Neutrophil (primary cell): ENCODE measurements at regions not wholly inside any gene's neighbourhood (a gene's known extent, or its start where the extent isn't known, plus 50 kb on each side); places are given as distances from the start of the nearest gene placed in this dataset.
A peak's percentile ranks its signal among the peaks of the same experiment; 100 is the strongest.

Source experiments
- H3K27ac ChIP-seq: fragments of 200-600 bp; sonication (generic); 2 replicates; pipeline ENCODE4 v1.5.1; 2016; ENCODE audit warnings: mild to moderate bottlenecking, moderate library complexity
- H3K27me3 ChIP-seq: fragments of 200-600 bp; sonication (generic); 2 replicates; pipeline ENCODE4 v1.6.0; 2016; ENCODE audit warnings: mild to moderate bottlenecking
- H3K36me3 ChIP-seq: fragments of 200-600 bp; sonication (generic); 2 replicates; pipeline ENCODE4 v1.5.1; 2017
- H3K4me1 ChIP-seq, 2 experiments: fragments of 200-600 bp in 1 of 2; sonication (generic) in 1 of 2; 1 replicate in 1 of 2; 2 replicates in 1 of 2; pipeline versions ENCODE4 v1.5.1 to v1.6.1; 2013 to 2016; ENCODE audit warnings: low read depth in 1 of 2, low read length in 1 of 2, mild to moderate bottlenecking in 1 of 2, moderate library complexity in 1 of 2; ENCODE audit not compliant: control insufficient read depth in 1 of 2, insufficient read depth in 1 of 2
- H3K4me3 ChIP-seq, 2 experiments: fragments of 200-600 bp in 1 of 2; sonication (generic) in 1 of 2; 1 replicate in 1 of 2; 2 replicates in 1 of 2; pipeline ENCODE4 v1.5.1; 2013 to 2016; ENCODE audit warnings: low read depth in 1 of 2, low read length in 1 of 2, mild to moderate bottlenecking in 1 of 2, moderate library complexity in 1 of 2
- H3K9me3 ChIP-seq: fragments of 200-600 bp; sonication (generic); 2 replicates; pipeline ENCODE4 v1.5.1; 2016
- TF ChIP-seq, protein P1 (sequence below): fragments of 200-600 bp; sonication (generic); IDR thresholded peaks from 2 replicates; pipeline ENCODE4 v1.5.1; 2016; ENCODE audit warnings: antibody characterized with exemption

GRCh38 chr14:65228956-65229747 lies 126.8 kb upstream of the MAX start:
- Histone ChIP-seq H3K27ac (no peak overlapping the region), H3K4me3 (peak overlapping the region; percentile 58 to 71)
- TF ChIP-seq, protein P1, sequence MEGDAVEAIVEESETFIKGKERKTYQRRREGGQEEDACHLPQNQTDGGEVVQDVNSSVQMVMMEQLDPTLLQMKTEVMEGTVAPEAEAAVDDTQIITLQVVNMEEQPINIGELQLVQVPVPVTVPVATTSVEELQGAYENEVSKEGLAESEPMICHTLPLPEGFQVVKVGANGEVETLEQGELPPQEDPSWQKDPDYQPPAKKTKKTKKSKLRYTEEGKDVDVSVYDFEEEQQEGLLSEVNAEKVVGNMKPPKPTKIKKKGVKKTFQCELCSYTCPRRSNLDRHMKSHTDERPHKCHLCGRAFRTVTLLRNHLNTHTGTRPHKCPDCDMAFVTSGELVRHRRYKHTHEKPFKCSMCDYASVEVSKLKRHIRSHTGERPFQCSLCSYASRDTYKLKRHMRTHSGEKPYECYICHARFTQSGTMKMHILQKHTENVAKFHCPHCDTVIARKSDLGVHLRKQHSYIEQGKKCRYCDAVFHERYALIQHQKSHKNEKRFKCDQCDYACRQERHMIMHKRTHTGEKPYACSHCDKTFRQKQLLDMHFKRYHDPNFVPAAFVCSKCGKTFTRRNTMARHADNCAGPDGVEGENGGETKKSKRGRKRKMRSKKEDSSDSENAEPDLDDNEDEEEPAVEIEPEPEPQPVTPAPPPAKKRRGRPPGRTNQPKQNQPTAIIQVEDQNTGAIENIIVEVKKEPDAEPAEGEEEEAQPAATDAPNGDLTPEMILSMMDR: no peak

DNA sequence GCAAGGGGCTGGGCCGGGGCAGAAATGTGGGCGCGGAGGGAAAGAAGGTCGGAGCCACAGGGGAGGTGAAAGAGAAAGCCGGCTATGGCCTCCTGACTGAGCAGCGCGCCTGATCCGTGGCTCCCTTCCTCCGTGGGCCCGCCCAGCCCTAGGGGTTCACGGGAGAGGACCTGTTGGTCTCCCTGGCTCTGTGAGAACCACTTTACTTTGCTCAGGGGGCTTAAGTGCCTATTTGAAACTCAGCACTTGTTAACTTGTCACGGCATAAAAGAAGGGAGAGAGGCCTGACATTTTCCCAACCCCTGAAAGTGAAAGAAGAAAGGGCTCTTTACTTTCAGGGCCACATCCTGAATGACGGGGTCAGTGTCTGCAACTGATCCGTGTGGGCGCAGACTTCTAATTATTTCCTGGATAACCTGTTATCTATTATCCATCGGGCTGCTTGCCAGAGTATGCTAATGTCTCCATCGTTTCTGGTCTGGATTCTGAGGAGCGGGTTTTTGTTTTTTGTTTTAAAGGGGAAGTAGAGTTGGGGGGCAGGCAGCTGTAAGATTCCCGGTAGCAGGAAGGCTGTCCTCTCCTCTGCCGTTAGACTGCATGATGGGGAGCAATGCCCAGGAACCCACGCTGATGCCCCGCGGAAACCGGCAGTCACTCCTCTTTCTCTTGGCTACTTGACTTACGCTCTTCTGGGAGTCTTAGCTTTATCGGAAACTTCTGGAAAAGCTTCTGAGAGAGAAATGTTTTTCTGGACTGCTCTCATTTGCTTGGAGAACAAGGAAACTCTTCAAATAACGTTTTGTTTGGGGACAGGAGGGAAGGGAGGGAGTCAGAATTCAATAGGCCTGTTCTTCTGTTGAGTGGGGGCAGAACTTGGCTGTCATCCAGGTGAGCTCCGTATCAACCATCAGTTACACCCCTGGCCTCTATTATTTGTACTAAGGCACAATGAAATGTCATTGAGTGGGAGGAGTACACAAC lies 127.7 kb upstream of the MAX start:
- TF ChIP-seq, protein P1: no peak
- Histone ChIP-seq H3K27ac (peak overlapping the region; percentile 13), H3K4me3 (peak overlapping the region; percentile 58 to 71), H3K36me3 (no peaks in the 10 kb centered on the region), H3K9me3 (no peaks in the 10 kb centered on the region), H3K27me3 (no peaks in the 10 kb centered on the region), H3K4me1 (peaks cover 9 to 11% of the 10 kb centered on the region in 2 experiments)

More at GRCh38 chr14:65228956-65229747, 126.8 kb upstream of the MAX start:
- H3K9me3 ChIP-seq: no peaks in the 10 kb centered on the region
- peaks cover 15 to 17% of the 10 kb centered on the region in 2 experiments for H3K4me1 ChIP-seq
- H3K27me3 ChIP-seq: no peaks in the 10 kb centered on the region
- no peaks in the 10 kb centered on the region for H3K36me3 ChIP-seq

DNA sequence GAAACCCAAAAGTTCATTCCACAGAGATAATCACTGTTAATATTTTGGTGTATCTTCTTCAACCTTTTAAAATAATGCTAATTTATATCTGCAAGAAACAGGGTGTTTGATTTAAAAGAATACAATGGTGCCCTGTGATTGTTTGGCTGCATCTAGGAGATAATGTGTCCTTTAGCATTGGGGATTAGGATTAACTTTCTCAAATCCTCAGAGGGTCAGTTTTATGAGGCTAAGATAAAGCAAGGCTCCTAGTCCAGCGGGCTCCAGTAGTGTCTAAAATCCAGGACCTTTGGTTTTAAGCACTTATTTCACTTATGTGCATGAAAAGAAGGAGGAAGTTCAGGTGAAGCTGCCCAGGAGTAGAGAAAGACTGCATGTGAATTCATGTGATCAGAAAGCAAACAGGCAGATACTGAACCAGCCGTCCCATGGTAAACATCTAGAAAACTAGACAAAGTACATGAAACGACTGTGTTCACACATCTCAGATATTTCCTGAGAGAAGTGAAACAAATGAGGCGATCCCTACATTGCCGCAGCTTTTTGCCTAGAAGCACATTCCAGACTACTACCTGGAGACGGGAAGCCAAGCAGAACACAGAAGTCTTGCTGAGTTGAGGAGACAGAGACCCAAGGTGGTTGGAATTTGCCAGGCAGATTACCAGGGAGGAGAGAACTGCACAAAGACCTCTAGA lies 129.1 kb upstream of the MAX start:
- TF ChIP-seq, protein P1: no peak
- Histone ChIP-seq H3K27me3 (no peaks in the 10 kb centered on the region), H3K9me3 (no peaks in the 10 kb centered on the region), H3K4me3 (no peak overlapping the region), H3K36me3 (no peaks in the 10 kb centered on the region), H3K4me1 (peaks cover 9% of the 10 kb centered on the region in 2 experiments), H3K27ac (no peak overlapping the region)

GRCh38 chr14:65234752-65235361 lies 132.5 kb upstream of the MAX start:
- H3K4me1 ChIP-seq: peaks cover 8 to 9% of the 10 kb centered on the region in 2 experiments
- TF ChIP-seq, protein P1: no peak

More at GRCh38 chr14:65234752-65235361, 132.5 kb upstream of the MAX start:
- Histone ChIP-seq H3K27ac (no peak overlapping the region), H3K27me3 (no peaks in the 10 kb centered on the region), H3K9me3 (no peaks in the 10 kb centered on the region), H3K4me3 (no peak overlapping the region), H3K36me3 (no peaks in the 10 kb centered on the region)
